ENCODE measurements at regions not wholly inside any gene's neighbourhood (a gene's known extent, or its start where the extent isn't known, plus 50 kb on each side); places are given as distances from the start of the nearest gene placed in this dataset.

GRCh38 chr14:54294802-54295201 is 102.0 kb upstream of the CDKN3 start:
- Histone ChIP-seq H4K91ac (ENCODE audit: insufficient read depth, low read depth, low read length) (no peak overlapping the region), H3K4ac (ENCODE audit: low read depth, low read length) (no peak overlapping the region), H3K27ac (ENCODE audit: insufficient read depth, low read length) (no peak overlapping the region), H4K20me1 (ENCODE audit: insufficient read depth, low read length) (no peaks in the 10 kb centered on the region), H4K8ac (ENCODE audit: low read depth in 2 of 2, low read length in 2 of 2) (no peak overlapping the region), H3K9ac (ENCODE audit: low read depth, low read length) (no peak overlapping the region), H3K4me3 (ENCODE audit: insufficient read depth, low read depth, low read length) (no peak overlapping the region), H3K36me3 (ENCODE audit: control insufficient read depth, insufficient read depth, low read length) (no peaks in the 10 kb centered on the region), H4K5ac (ENCODE audit: low read depth, low read length) (no peak overlapping the region), H3K18ac (ENCODE audit: low read depth, low read length) (no peak overlapping the region), H2AFZ (replicated peaks; ENCODE audit: low read length, poor library complexity) (no peak overlapping the region), H2AK5ac (ENCODE audit: low read depth, low read length) (no peak overlapping the region), H3K9me3 (ENCODE audit: control insufficient read depth, insufficient read depth, low read length) (no peaks in the 10 kb centered on the region), H3K79me1 (ENCODE audit: low read depth in 1 of 2, low read length in 2 of 2) (no peaks in the 10 kb centered on the region), H2AK9ac (replicated peaks; ENCODE audit: low read depth, low read length, poor library complexity) (no peak overlapping the region), H2BK5ac (ENCODE audit: low read depth, low read length, poor library complexity, severe bottlenecking) (no peak overlapping the region), H3K23ac (ENCODE audit: low read depth, low read length) (no peak overlapping the region), H3K4me1 (ENCODE audit: control insufficient read depth, insufficient read depth, low read length) (peaks cover 2% of the 10 kb centered on the region; the same call in 1 of the 2 replicates), H3K9me1 (ENCODE audit: insufficient read depth, low read length) (no peaks in the 10 kb centered on the region), H3K27me3 (ENCODE audit: control insufficient read depth, insufficient read depth, low read length) (peaks cover 39% of the 10 kb centered on the region), H3K4me2 (ENCODE audit: low read depth, low read length) (no peak overlapping the region), H3K14ac (replicated peaks; ENCODE audit: low read depth, low read length) (no peak overlapping the region), H3K56ac (ENCODE audit: extremely low read depth, insufficient read depth, low read length) (no peak overlapping the region), H2BK20ac (ENCODE audit: low read depth, low read length) (no peak overlapping the region), H2BK15ac (ENCODE audit: low read depth, low read length) (no peak overlapping the region), H2BK120ac (ENCODE audit: low read depth, low read length) (no peak overlapping the region)
- CTCF ChIA-PET, result no interaction called here
- POLR2A ChIA-PET (ENCODE audit: unreplicated experiment), result no interaction called here
- no peak for TF ChIP-seq MAZ (IDR thresholded peaks at IDR 0.05; ENCODE audit: borderline replicate concordance, low read depth, low read length)
- TF ChIP-seq RAD21 (IDR thresholded peaks at IDR 0.05; ENCODE audit: low read length), result no peak
- TF ChIP-seq CHD1 (IDR thresholded peaks at IDR 0.05; ENCODE audit: low read depth, low read length), result no peak
- ATAC-seq (ENCODE audit: low read depth) (no peak), DNase-seq (no peak)
- in situ Hi-C loops (cut with MboI; ENCODE audit: low sequenced_read_pairs) (no loop called here), dilution Hi-C loops (cut with HindIII; ENCODE audit: low sequenced_read_pairs, unreplicated experiment) (no loop called here), intact Hi-C loops (cut with micrococcal nuclease) (no loop called here)
- BruUV-seq (replicated peaks), result no TSS peak
- no CpG with 5 or more reads among the region's 3 CpGs for WGBS, 2 experiments (ENCODE audit: extremely low coverage in 2 of 2, insufficient read length in 1 of 2)
